GM13976 (cell line): ENCODE measurements at regions not wholly inside any gene's neighbourhood (a gene's known extent, or its start where the extent isn't known, plus 50 kb on each side); places are given as distances from the start of the nearest gene placed in this dataset.

Experiments used
- DNase-seq: peaks from one replicate; pipeline ENCODE4 v3.0.0; 2012; ENCODE audit warnings: low spot score
- in situ Hi-C: fragments of 300-500 bp; cut with MboI; formaldehyde crosslinking; loops from one replicate; pipeline ENCODE4 v1.12.0; 2022; ENCODE audit warnings: low sequenced_read_pairs, mixed read lengths, inconsistent platforms; ENCODE audit not compliant: unreplicated experiment
- TF ChIP-seq, protein P1 (sequence below): IDR thresholded peaks from 2 replicates; pipeline ENCODE4 v1.5.1; 2012; ENCODE audit warnings: borderline replicate concordance, mild to moderate bottlenecking; ENCODE audit not compliant: insufficient read depth; ENCODE audit errors: extremely low read depth, missing control alignments, control extremely low read depth

DNA sequence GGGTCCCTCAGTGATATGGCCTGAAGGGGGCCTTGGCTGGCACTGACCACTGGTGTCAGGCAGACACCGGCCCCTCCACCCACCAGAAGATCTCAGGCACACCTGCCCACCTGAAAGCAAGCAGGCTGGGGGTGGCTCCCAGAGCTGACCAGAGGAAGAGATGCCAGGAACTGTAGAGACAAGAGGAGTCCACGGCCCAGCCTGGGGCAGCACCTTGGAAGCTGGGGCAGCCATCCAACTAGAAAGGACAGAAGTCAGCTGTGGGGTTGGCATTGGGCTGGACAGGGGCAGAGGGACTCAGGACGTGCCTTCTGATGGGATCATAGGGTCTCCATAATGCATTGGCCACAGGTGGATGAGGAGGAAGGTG is 144.3 kb downstream of the ZNF248 start:
- TF ChIP-seq, protein P1, sequence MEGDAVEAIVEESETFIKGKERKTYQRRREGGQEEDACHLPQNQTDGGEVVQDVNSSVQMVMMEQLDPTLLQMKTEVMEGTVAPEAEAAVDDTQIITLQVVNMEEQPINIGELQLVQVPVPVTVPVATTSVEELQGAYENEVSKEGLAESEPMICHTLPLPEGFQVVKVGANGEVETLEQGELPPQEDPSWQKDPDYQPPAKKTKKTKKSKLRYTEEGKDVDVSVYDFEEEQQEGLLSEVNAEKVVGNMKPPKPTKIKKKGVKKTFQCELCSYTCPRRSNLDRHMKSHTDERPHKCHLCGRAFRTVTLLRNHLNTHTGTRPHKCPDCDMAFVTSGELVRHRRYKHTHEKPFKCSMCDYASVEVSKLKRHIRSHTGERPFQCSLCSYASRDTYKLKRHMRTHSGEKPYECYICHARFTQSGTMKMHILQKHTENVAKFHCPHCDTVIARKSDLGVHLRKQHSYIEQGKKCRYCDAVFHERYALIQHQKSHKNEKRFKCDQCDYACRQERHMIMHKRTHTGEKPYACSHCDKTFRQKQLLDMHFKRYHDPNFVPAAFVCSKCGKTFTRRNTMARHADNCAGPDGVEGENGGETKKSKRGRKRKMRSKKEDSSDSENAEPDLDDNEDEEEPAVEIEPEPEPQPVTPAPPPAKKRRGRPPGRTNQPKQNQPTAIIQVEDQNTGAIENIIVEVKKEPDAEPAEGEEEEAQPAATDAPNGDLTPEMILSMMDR: no peak
- DNase-seq: no peak
- in situ Hi-C loops: no loop called here

DNA sequence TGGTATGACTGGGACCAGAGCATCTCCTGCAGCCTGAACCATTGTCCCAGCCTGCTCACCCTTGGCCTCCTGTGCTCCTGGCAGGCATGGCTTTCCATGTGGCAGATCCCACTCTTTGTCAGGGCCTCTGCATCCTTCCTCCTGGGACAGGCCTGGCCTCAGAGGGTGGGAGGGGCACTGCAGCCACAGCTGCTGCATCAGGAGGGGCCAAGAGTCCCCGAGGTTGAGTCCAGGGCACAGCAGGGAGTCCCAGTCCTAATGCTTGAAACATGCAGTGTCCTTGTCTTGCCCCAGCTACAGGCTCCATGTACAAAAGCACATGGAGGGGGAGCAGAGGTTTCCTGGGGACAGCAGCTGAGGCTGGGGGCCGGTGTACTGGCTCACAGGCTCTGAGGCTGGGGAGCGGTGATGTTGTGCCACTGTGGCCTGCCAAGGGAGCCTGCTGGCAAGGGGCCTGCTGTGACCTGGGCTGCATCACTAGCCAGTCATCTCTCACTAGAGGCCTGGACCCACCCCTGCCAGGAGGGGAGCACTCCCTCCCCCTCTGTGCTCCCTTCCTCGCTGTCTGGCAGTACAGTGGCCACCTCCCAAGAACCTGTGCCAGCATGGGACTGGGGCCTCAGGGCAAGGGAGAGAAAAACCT is 144.8 kb downstream of the ZNF248 start:
- in situ Hi-C loops: no loop called here
- TF ChIP-seq, protein P1: no peak
- DNase-seq: no peak

DNA sequence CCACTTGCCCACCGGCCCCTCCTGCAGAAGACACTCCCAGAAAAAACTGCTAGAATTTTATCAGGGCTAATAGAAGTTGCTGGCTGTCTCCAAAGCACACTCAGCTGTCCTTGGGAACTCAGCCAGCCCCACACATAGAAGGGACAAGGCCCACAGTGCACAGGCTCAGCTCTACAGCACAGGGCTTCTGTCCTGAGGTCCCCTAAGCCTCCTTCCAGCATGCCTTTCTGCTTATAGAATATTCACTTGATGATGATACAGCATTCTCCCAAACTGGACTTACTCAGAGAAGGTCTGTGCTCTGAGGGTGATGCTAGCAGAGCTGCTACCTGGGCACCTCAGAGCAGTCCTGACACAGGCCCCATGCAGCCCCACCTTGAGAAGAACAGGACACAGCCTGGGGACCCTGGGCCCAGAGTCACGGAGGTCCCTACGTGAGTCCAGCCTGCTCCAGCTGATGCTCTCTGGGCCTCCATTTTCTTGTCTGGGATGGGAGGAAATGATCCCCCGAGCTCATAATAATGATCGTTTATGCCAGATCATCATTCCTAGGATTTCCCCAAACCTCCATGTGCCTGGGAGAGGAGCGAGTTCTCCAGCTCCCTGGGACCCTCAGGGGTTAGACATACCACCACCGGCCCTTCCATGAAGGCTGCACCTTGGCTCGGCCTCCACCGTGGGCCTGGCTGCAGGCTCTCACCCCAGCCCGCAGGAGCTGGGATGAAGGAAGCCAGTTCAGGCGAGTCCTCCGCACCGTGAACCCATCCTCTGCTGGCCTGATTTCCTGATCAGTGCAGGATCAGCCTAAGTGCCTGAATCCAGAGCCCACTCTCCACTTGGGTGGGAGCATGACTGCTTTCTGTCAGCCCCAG is 145.6 kb downstream of the ZNF248 start:
- in situ Hi-C loops: no loop called here

DNA sequence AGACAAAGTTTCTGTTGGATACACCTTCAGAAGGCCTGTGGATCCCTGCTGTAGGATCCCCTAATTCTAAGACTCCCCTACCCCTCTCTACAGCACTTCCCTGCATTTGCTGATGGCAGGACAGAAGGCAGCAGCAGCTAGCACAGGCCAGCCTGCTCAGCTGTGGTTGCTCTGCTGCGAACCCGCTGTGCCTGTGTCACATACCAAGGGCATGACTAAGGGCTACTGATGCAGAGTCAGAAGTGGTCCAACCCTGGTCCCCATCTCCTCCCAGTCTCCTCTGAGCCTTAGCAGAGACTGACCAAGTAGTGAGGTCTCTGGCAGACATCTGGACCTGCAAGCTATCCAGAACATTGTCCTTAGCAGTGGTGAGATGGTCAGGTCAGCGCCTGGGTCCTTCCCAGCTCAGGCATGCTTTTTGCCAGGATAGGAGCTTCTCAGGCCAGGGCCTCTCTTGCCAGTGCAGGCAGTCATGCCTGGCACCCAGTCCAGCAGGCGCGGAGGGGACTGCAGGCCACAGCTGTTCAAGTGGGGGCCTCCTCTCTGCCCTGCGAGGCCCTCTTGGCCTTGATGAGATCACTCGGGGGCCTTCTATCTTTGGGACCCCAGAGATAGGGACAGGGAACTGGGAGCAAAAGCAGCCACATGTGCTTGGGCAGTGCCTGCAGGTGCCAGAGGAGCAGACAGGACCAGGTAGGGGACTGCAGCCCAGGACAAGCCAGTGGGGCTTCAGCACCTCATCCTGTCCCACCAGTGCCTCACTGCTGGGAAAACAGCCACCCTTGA is 146.4 kb downstream of the ZNF248 start:
- TF ChIP-seq, protein P1: no peak
- no peak for DNase-seq
- in situ Hi-C loops: no loop called here

More for the DNA sequence above, 145.6 kb downstream of the ZNF248 start:
- TF ChIP-seq, protein P1: no peak
- no peak for DNase-seq

DNA sequence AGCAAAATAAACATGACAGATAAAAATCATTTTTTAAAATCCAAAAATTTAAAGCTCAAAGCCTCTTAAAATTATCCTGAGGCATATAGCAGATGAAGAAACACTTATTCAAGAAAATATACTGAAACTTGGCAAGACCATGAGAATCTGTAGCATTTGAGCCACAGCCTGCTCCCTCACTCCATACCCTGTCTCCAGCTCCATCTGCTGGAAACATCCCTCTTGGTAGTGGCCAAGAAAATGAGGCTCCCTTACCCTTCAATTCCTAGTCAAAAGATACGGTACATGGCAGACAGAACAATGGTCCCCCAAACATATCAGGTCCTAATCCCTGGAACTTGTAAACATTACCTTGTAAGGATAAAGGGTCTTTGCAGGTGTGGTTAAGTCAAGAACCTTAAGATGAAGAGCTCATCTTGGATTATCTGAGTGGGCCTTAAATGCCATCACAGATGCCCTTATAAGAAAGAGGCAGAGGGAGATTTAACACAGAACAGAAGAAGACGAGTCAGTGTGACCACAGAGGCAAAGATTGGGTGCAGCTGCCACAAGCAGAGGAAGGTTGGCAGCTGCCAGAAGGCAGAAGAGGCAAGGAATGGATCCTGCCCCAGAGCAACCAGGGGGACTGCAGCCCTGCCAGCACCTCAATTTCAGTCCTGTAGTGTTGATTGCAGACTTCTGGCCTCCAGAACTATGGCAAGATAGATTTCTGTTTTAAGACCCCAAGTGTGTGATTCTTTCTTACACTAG is 149.4 kb downstream of the ZNF248 start:
- in situ Hi-C loops: no loop called here
- TF ChIP-seq, protein P1: no peak
- no peak for DNase-seq

DNA sequence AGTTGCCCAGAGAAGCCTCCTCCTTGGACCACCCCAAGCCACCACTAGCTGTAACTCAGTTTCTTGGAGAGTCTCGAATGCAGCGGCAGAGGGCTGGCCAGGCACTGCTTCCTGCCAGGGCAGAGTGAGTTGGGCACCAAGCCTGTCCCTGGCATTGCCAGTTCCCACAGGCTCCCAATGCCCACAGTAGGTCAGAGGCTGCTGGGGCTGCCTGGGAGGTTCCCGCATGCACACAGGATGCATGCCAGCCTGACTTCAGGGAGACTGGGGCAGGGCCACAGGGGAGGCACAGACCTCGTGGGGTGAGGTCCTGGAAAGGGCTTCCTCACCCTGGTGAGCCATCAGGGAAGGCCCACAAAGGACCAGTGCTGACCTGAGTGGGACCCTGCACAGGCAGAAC is 152.8 kb downstream of the ZNF248 start:
- in situ Hi-C loops: no loop called here
- TF ChIP-seq, protein P1: no peak
- no peak for DNase-seq
